C4-2B (cell line): ENCODE measurements at regions not wholly inside any gene's neighbourhood (a gene's known extent, or its start where the extent isn't known, plus 50 kb on each side); places are given as distances from the start of the nearest gene placed in this dataset.

Experiments
- ZFX ChIP-seq: fragments of 450-650 bp; IDR thresholded peaks from 2 replicates; pipeline ENCODE4 v1.6.1; 2017
- TF ChIP-seq, protein P1 (sequence below): fragments of 450-650 bp; conservative IDR thresholded peaks from 2 replicates; pipeline ENCODE4 v1.5.1; 2017; ENCODE audit warnings: mild to moderate bottlenecking

DNA sequence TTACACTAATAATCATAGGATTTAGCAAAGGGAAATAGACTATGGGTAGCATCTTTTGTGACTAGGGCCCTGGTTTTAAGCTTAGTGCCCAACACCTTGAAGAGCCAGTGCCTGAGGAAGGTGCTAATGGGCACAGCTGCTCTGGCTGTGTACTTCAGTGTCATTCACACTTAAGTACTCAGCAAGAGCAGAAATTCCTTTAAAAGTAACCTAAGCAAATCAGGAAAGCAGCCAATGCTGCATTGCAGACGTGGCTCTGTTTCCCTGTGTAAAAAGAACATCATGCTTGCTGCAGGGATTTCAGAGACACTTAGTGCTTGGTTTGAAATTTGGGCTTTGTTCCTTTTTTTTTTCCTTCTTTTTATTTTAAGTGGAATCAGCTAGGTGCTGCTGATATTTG, 505.4 kb downstream of the SUCLG1 start:
- TF ChIP-seq, protein P1, sequence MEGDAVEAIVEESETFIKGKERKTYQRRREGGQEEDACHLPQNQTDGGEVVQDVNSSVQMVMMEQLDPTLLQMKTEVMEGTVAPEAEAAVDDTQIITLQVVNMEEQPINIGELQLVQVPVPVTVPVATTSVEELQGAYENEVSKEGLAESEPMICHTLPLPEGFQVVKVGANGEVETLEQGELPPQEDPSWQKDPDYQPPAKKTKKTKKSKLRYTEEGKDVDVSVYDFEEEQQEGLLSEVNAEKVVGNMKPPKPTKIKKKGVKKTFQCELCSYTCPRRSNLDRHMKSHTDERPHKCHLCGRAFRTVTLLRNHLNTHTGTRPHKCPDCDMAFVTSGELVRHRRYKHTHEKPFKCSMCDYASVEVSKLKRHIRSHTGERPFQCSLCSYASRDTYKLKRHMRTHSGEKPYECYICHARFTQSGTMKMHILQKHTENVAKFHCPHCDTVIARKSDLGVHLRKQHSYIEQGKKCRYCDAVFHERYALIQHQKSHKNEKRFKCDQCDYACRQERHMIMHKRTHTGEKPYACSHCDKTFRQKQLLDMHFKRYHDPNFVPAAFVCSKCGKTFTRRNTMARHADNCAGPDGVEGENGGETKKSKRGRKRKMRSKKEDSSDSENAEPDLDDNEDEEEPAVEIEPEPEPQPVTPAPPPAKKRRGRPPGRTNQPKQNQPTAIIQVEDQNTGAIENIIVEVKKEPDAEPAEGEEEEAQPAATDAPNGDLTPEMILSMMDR = no peak
- TF ChIP-seq ZFX = no peak
